Kidney (tissue), 13 donors: ENCODE measurements at regions not wholly inside any gene's neighbourhood (a gene's known extent, or its start where the extent isn't known, plus 50 kb on each side); places are given as distances from the start of the nearest gene placed in this dataset.

Experiments
- DNase-seq, 5 donors: peaks; one replicate each; pipeline ENCODE4 v3.0.0-alpha.2; 2013 to 2020
- FAIRE-seq: peaks from 2 replicates; lab custom pipeline; 2012; peaks lifted over from hg19 to GRCh38; lab: Jason Lieb, UNC
- H3K27ac ChIP-seq, 2 donors: one replicate each; pipeline ENCODE4 v1.7.0; 2013; ENCODE audit warnings: low read depth in 2 of 2, low read length in 2 of 2, inconsistent platforms in 1 of 2
- H3K27me3 ChIP-seq: one replicate; pipeline ENCODE4 v1.7.1; 2013; ENCODE audit warnings: low read length, inconsistent platforms; ENCODE audit not compliant: control insufficient read depth, insufficient read depth
- H3K36me3 ChIP-seq, 3 donors: one replicate each; pipeline versions ENCODE4 v1.7.0 to v1.7.1; 2013; ENCODE audit warnings: low read length in 3 of 3, control low read depth in 1 of 3, inconsistent platforms in 1 of 3; ENCODE audit not compliant: insufficient read depth in 3 of 3, control insufficient read depth in 2 of 3
- H3K4me1 ChIP-seq, 3 donors: one replicate each; pipeline versions ENCODE4 v1.7.0 to v1.7.1; 2013; ENCODE audit warnings: low read length in 3 of 3, inconsistent platforms in 1 of 3, low read depth in 1 of 3; ENCODE audit not compliant: control insufficient read depth in 2 of 3, insufficient read depth in 2 of 3
- H3K4me3 ChIP-seq, 3 donors: one replicate each; pipeline versions ENCODE4 v1.7.0 to v1.8.1; 2013; ENCODE audit warnings: low read length in 3 of 3, control low read depth in 1 of 3, inconsistent platforms in 1 of 3
- H3K9ac ChIP-seq, 3 donors: one replicate each; pipeline versions ENCODE4 v1.7.0 to v1.7.1; 2013; ENCODE audit warnings: low read length in 3 of 3, control low read depth in 1 of 3, inconsistent platforms in 1 of 3
- H3K9me3 ChIP-seq, 3 donors: one replicate each; pipeline versions ENCODE4 v1.7.0 to v1.7.1; 2013; ENCODE audit warnings: low read length in 3 of 3, control low read depth in 1 of 3, inconsistent platforms in 1 of 3; ENCODE audit not compliant: control insufficient read depth in 2 of 3, insufficient read depth in 1 of 3
- CTCF ChIP-seq: IDR thresholded peaks from 3 replicates; pipeline ENCODE4 v1.5.1; 2012; ENCODE audit warnings: mild to moderate bottlenecking, moderate library complexity, borderline replicate concordance; ENCODE audit not compliant: insufficient read depth; ENCODE audit errors: extremely low read depth
- intact Hi-C: fragments of 100-400 bp; cut with DNase I; formaldehyde crosslinking; loops from one replicate; pipeline ENCODE4 v1.11.1; 2022
- donor health status: control.
- donor health status: control.
- donor health status: control.
- donor health status: control.
- donor health status: control.
- donor health status: DM: yes; HTN: yes; CAD: no.
- donor health status: Normal renal cell carcinoma (clear cell type).

- no peaks in the 10 kb centered on the region for H3K9me3 ChIP-seq
- H3K36me3 ChIP-seq: no peaks in the 10 kb centered on the region
- no peaks in the 10 kb centered on the region for H3K27me3 ChIP-seq
- H3K4me1 ChIP-seq: no peaks in the 10 kb centered on the region
- H3K27ac ChIP-seq: no peak overlapping the region
- intact Hi-C loops: no loop called here
- no peak for TF ChIP-seq CTCF
- FAIRE-seq: no peak
- no peak overlapping the region for H3K9ac ChIP-seq
- no peak overlapping the region for H3K4me3 ChIP-seq
- peak in 1 of 5 donors; percentile 41 for DNase-seq
Measured at GRCh38 chr11:70548976-70549375, 150.6 kb downstream of the CTTN start.

GRCh38 chr11:70549386-70549785 is 151.1 kb downstream of the CTTN start:
- no peaks in the 10 kb centered on the region for H3K27me3 ChIP-seq
- H3K9ac ChIP-seq: no peak overlapping the region
- no peak for TF ChIP-seq CTCF
- peak in 1 of 5 donors; percentile 35 for DNase-seq
- H3K36me3 ChIP-seq: no peaks in the 10 kb centered on the region
- intact Hi-C loops: no loop called here
- no peaks in the 10 kb centered on the region for H3K4me1 ChIP-seq
- no peaks in the 10 kb centered on the region for H3K9me3 ChIP-seq
- H3K27ac ChIP-seq: no peak overlapping the region
- FAIRE-seq: no peak
- no peak overlapping the region for H3K4me3 ChIP-seq

GRCh38 chr11:70549796-70550195 is 151.5 kb downstream of the CTTN start:
- Histone ChIP-seq H3K36me3 (no peaks in the 10 kb centered on the region), H3K4me3 (no peak overlapping the region), H3K9ac (no peak overlapping the region), H3K27ac (no peak overlapping the region), H3K4me1 (no peaks in the 10 kb centered on the region), H3K9me3 (no peaks in the 10 kb centered on the region), H3K27me3 (no peaks in the 10 kb centered on the region)
- DNase-seq: peak in 1 of 5 donors; percentile 55
- no peak for TF ChIP-seq CTCF
- no peak for FAIRE-seq
- intact Hi-C loops: no loop called here
